ENCODE measurements at regions not wholly inside any gene's neighbourhood (a gene's known extent, or its start where the extent isn't known, plus 50 kb on each side); places are given as distances from the start of the nearest gene placed in this dataset.
"Not testable (repeated sequence)": the region's sequence is repeated elsewhere in the genome, so short reads cannot be mapped to it uniquely, and the experiment has no call there.

- Histone ChIP-seq H3K4ac (ENCODE audit: low read depth, low read length) (no peak overlapping the region), H3K4me2 (ENCODE audit: low read length) (no peak overlapping the region), H2BK5ac (ENCODE audit: low read length) (no peak overlapping the region), H4K8ac (ENCODE audit: low read depth, low read length) (no peak overlapping the region), H3K27me3 (ENCODE audit: insufficient read depth, low read length, poor library complexity) (no peaks in the 10 kb centered on the region), H4K5ac (ENCODE audit: low read length) (no peak overlapping the region), H3K79me2 (ENCODE audit: control insufficient read depth, insufficient read depth, low read length) (no peaks in the 10 kb centered on the region), H2BK120ac (ENCODE audit: low read depth, low read length) (no peak overlapping the region), H2BK15ac (replicated peaks; ENCODE audit: low read depth) (no peak overlapping the region), H2AK5ac (ENCODE audit: low read length) (no peak overlapping the region), H3K27ac (ENCODE audit: low read depth, low read length) (no peak overlapping the region), H3K4me1 (ENCODE audit: control insufficient read depth, low read depth, low read length) (no peaks in the 10 kb centered on the region), H3K56ac (ENCODE audit: low read length) (no peak overlapping the region), H3K79me1 (ENCODE audit: low read length) (no peaks in the 10 kb centered on the region), H3K23ac (ENCODE audit: low read length) (no peak overlapping the region), H3K36me3 (ENCODE audit: control insufficient read depth, insufficient read depth, low read length) (no peaks in the 10 kb centered on the region), H3K9ac (ENCODE audit: low read length) (no peak overlapping the region), H3K18ac (ENCODE audit: low read length) (no peak overlapping the region), H3K4me3 (ENCODE audit: low read length) (no peak overlapping the region)
- no CpG with 5 or more reads among the region's 2 CpGs for WGBS (ENCODE audit: extremely low coverage, insufficient coverage, low lambda C conversion rate)
- DNase-seq = no peak
Observed at GRCh38 chr11:112534208-112534607, 273.5 kb upstream of the PLET1 start.

GRCh38 chr11:112537026-112537425 lies 276.4 kb upstream of the PLET1 start:
- Histone ChIP-seq H3K4me1 (ENCODE audit: control insufficient read depth, low read depth, low read length) (no peaks in the 10 kb centered on the region), H3K27ac (ENCODE audit: low read depth, low read length) (no peak overlapping the region), H2AK5ac (ENCODE audit: low read length) (no peak overlapping the region), H3K9ac (ENCODE audit: low read length) (no peak overlapping the region), H3K4ac (ENCODE audit: low read depth, low read length) (no peak overlapping the region), H4K5ac (ENCODE audit: low read length) (no peak overlapping the region), H3K56ac (ENCODE audit: low read length) (no peak overlapping the region), H3K4me2 (ENCODE audit: low read length) (no peak overlapping the region), H3K36me3 (ENCODE audit: control insufficient read depth, insufficient read depth, low read length) (no peaks in the 10 kb centered on the region), H3K4me3 (ENCODE audit: low read length) (no peak overlapping the region), H3K27me3 (ENCODE audit: insufficient read depth, low read length, poor library complexity) (no peaks in the 10 kb centered on the region), H2BK5ac (ENCODE audit: low read length) (no peak overlapping the region), H2BK120ac (ENCODE audit: low read depth, low read length) (no peak overlapping the region), H2BK15ac (replicated peaks; ENCODE audit: low read depth) (no peak overlapping the region), H3K23ac (ENCODE audit: low read length) (no peak overlapping the region), H3K79me1 (ENCODE audit: low read length) (no peaks in the 10 kb centered on the region), H3K18ac (ENCODE audit: low read length) (no peak overlapping the region), H4K8ac (ENCODE audit: low read depth, low read length) (no peak overlapping the region), H3K79me2 (ENCODE audit: control insufficient read depth, insufficient read depth, low read length) (no peaks in the 10 kb centered on the region)
- no CpG with 5 or more reads among the region's 1 CpG for WGBS (ENCODE audit: extremely low coverage, insufficient coverage, low lambda C conversion rate)
- DNase-seq = no peak

- H2BK15ac ChIP-seq (replicated peaks; ENCODE audit: low read depth) = no peak overlapping the region
- H3K4me3 ChIP-seq (ENCODE audit: low read length) = no peak overlapping the region
- H3K4ac ChIP-seq (ENCODE audit: low read depth, low read length) = no peak overlapping the region
- H3K27me3 ChIP-seq (ENCODE audit: insufficient read depth, low read length, poor library complexity) = no peaks in the 10 kb centered on the region
- no peak overlapping the region for H2BK120ac ChIP-seq (ENCODE audit: low read depth, low read length)
- no peak overlapping the region for H3K9ac ChIP-seq (ENCODE audit: low read length)
- H4K5ac ChIP-seq (ENCODE audit: low read length) = no peak overlapping the region
- no peak overlapping the region for H3K4me2 ChIP-seq (ENCODE audit: low read length)
- H3K79me2 ChIP-seq (ENCODE audit: control insufficient read depth, insufficient read depth, low read length) = no peaks in the 10 kb centered on the region
- no peak overlapping the region for H3K23ac ChIP-seq (ENCODE audit: low read length)
- H2BK5ac ChIP-seq (ENCODE audit: low read length) = no peak overlapping the region
- H3K4me1 ChIP-seq (ENCODE audit: control insufficient read depth, low read depth, low read length) = no peaks in the 10 kb centered on the region
- DNase-seq = no peak
- H3K18ac ChIP-seq (ENCODE audit: low read length) = no peak overlapping the region
- no peak overlapping the region for H3K27ac ChIP-seq (ENCODE audit: low read depth, low read length)
- H2AK5ac ChIP-seq (ENCODE audit: low read length) = no peak overlapping the region
- H3K56ac ChIP-seq (ENCODE audit: low read length) = no peak overlapping the region
- H3K36me3 ChIP-seq (ENCODE audit: control insufficient read depth, insufficient read depth, low read length) = no peaks in the 10 kb centered on the region
- H4K8ac ChIP-seq (ENCODE audit: low read depth, low read length) = no peak overlapping the region
- no peaks in the 10 kb centered on the region for H3K79me1 ChIP-seq (ENCODE audit: low read length)
Observed at GRCh38 chr11:112537846-112538330, 277.2 kb upstream of the PLET1 start.

GRCh38 chr11:112538534-112539280 lies 278.0 kb upstream of the PLET1 start:
- H3K4me3 ChIP-seq (ENCODE audit: low read length) = no peak overlapping the region
- no peak overlapping the region for H2BK120ac ChIP-seq (ENCODE audit: low read depth, low read length)
- no peak for DNase-seq
- H3K27me3 ChIP-seq (ENCODE audit: insufficient read depth, low read length, poor library complexity) = no peaks in the 10 kb centered on the region
- H3K4me1 ChIP-seq (ENCODE audit: control insufficient read depth, low read depth, low read length) = no peaks in the 10 kb centered on the region
- H2BK5ac ChIP-seq (ENCODE audit: low read length) = no peak overlapping the region
- H3K79me2 ChIP-seq (ENCODE audit: control insufficient read depth, insufficient read depth, low read length) = no peaks in the 10 kb centered on the region
- no peak overlapping the region for H3K4ac ChIP-seq (ENCODE audit: low read depth, low read length)
- H3K18ac ChIP-seq (ENCODE audit: low read length) = no peak overlapping the region
- no peak overlapping the region for H4K5ac ChIP-seq (ENCODE audit: low read length)
- no peak overlapping the region for H3K9ac ChIP-seq (ENCODE audit: low read length)
- no peak overlapping the region for H3K23ac ChIP-seq (ENCODE audit: low read length)
- H2BK15ac ChIP-seq (replicated peaks; ENCODE audit: low read depth) = no peak overlapping the region
- no peaks in the 10 kb centered on the region for H3K79me1 ChIP-seq (ENCODE audit: low read length)
- no peak overlapping the region for H2AK5ac ChIP-seq (ENCODE audit: low read length)
- WGBS (ENCODE audit: extremely low coverage, insufficient coverage, low lambda C conversion rate) = no CpG with 5 or more reads among the region's 7 CpGs
- H3K4me2 ChIP-seq (ENCODE audit: low read length) = no peak overlapping the region
- no peak overlapping the region for H4K8ac ChIP-seq (ENCODE audit: low read depth, low read length)
- H3K27ac ChIP-seq (ENCODE audit: low read depth, low read length) = no peak overlapping the region
- H3K56ac ChIP-seq (ENCODE audit: low read length) = no peak overlapping the region
- no peaks in the 10 kb centered on the region for H3K36me3 ChIP-seq (ENCODE audit: control insufficient read depth, insufficient read depth, low read length)

GRCh38 chr11:112539281-112539555 lies 278.6 kb upstream of the PLET1 start:
- not testable (repeated sequence) for H3K27ac ChIP-seq (ENCODE audit: low read depth, low read length); DNase-seq; H3K9ac ChIP-seq (ENCODE audit: low read length); H2AK5ac ChIP-seq (ENCODE audit: low read length); H3K36me3 ChIP-seq (ENCODE audit: control insufficient read depth, insufficient read depth, low read length); H3K18ac ChIP-seq (ENCODE audit: low read length); H3K56ac ChIP-seq (ENCODE audit: low read length); H2BK5ac ChIP-seq (ENCODE audit: low read length); H2BK15ac ChIP-seq (replicated peaks; ENCODE audit: low read depth); H4K8ac ChIP-seq (ENCODE audit: low read depth, low read length); H3K4ac ChIP-seq (ENCODE audit: low read depth, low read length); H3K79me1 ChIP-seq (ENCODE audit: low read length); H3K4me3 ChIP-seq (ENCODE audit: low read length); H3K79me2 ChIP-seq (ENCODE audit: control insufficient read depth, insufficient read depth, low read length); H4K5ac ChIP-seq (ENCODE audit: low read length); H3K27me3 ChIP-seq (ENCODE audit: insufficient read depth, low read length, poor library complexity); H3K23ac ChIP-seq (ENCODE audit: low read length); H3K4me2 ChIP-seq (ENCODE audit: low read length); H2BK120ac ChIP-seq (ENCODE audit: low read depth, low read length); H3K4me1 ChIP-seq (ENCODE audit: control insufficient read depth, low read depth, low read length)
- no CpG with 5 or more reads among the region's 1 CpG for WGBS (ENCODE audit: extremely low coverage, insufficient coverage, low lambda C conversion rate)

GRCh38 chr11:112539741-112540140 lies 279.1 kb upstream of the PLET1 start:
- Histone ChIP-seq H3K4me2 (ENCODE audit: low read length) (no peak overlapping the region), H3K56ac (ENCODE audit: low read length) (no peak overlapping the region), H2BK5ac (ENCODE audit: low read length) (no peak overlapping the region), H2BK15ac (replicated peaks; ENCODE audit: low read depth) (no peak overlapping the region), H3K9ac (ENCODE audit: low read length) (no peak overlapping the region), H2AK5ac (ENCODE audit: low read length) (no peak overlapping the region), H3K4ac (ENCODE audit: low read depth, low read length) (no peak overlapping the region), H2BK120ac (ENCODE audit: low read depth, low read length) (no peak overlapping the region), H4K5ac (ENCODE audit: low read length) (no peak overlapping the region), H3K27me3 (ENCODE audit: insufficient read depth, low read length, poor library complexity) (no peaks in the 10 kb centered on the region), H3K18ac (ENCODE audit: low read length) (no peak overlapping the region), H3K27ac (ENCODE audit: low read depth, low read length) (no peak overlapping the region), H4K8ac (ENCODE audit: low read depth, low read length) (no peak overlapping the region), H3K79me2 (ENCODE audit: control insufficient read depth, insufficient read depth, low read length) (no peaks in the 10 kb centered on the region), H3K23ac (ENCODE audit: low read length) (no peak overlapping the region), H3K36me3 (ENCODE audit: control insufficient read depth, insufficient read depth, low read length) (no peaks in the 10 kb centered on the region), H3K79me1 (ENCODE audit: low read length) (no peaks in the 10 kb centered on the region), H3K4me1 (ENCODE audit: control insufficient read depth, low read depth, low read length) (no peaks in the 10 kb centered on the region), H3K4me3 (ENCODE audit: low read length) (no peak overlapping the region)
- WGBS (ENCODE audit: extremely low coverage, insufficient coverage, low lambda C conversion rate) = no CpG with 5 or more reads among the region's 6 CpGs
- no peak for DNase-seq

Measured in mesendoderm (in vitro differentiated cells).